Heart left ventricle (tissue), 13 donors: ENCODE measurements at regions not wholly inside any gene's neighbourhood (a gene's known extent, or its start where the extent isn't known, plus 50 kb on each side); places are given as distances from the start of the nearest gene placed in this dataset.

Experiments used
- POLR2A ChIP-seq, 2 donors: fragments of 450-650 bp; IDR thresholded peaks; one replicate each; pipeline ENCODE4 v1.6.1; 2017; ENCODE audit warnings: antibody characterized with exemption in 2 of 2, mild to moderate bottlenecking in 2 of 2, moderate library complexity in 2 of 2
- TF ChIP-seq, protein P1 (sequence below), 12 donors: fragments of 200-600 bp; sonication (generic) in 4 of 12; IDR thresholded peaks; one replicate each; pipeline versions ENCODE4 v1.5.0 to v1.8.0; 2018 to 2022; ENCODE audit warnings: antibody characterized with exemption in 12 of 12, mild to moderate bottlenecking in 5 of 12
- donor health status: ischemic (EF 13 %, LVEDD 7.1; RV severe dilation, severe dysfunction).
- donor health status: DM: no; HTN: yes; CAD: no.
- donor health status: DM: no; HTN: no; CAD: no.
- donor health status: ischemic (EF 25% LVEDD 6.9; RV normal size, moderate dysfunction).
- donor health status: ischemic (EF 25% LVEDD 5.7; RV mildly dilated, moderate dysfunction).
- donor health status: ischemic (EF 35%, LVEDD 5.7; RV mildly dilated, moderate dysfunction).
- donor health status: nonischemic (EF 11% LVEDD 7.7; RV severe dilation, severe dysfunction).
- donor health status: DM: yes; HTN: yes; CAD: no.
- donor health status: PGD.
- donor health status: ischemic (EF 29% LVEDD 5.4; RV normal size, mild dysfunction).
- donor health status: nonischemic (EF 23%, LVEDD 6.1; RV moderate dilation, normal function).

DNA sequence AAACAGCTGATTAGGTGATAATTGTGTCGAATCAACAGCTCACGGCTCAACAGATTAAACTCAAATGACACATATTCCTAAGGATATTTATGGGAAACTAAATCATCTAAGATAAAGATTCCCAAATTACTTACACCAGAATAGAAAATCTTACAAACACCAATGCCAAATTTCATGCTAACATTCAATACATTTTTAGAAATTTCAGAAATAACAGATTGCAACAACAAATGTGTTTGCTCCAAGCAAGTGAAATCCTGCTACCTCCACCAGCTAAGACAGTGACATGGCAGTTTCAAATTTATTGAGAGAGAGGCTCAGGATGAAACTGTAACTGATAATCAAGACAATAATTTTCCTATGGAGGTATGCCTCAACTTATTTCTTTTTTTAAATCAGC is 65.0 kb upstream of the EPB41L3 start:
- TF ChIP-seq, protein P1, sequence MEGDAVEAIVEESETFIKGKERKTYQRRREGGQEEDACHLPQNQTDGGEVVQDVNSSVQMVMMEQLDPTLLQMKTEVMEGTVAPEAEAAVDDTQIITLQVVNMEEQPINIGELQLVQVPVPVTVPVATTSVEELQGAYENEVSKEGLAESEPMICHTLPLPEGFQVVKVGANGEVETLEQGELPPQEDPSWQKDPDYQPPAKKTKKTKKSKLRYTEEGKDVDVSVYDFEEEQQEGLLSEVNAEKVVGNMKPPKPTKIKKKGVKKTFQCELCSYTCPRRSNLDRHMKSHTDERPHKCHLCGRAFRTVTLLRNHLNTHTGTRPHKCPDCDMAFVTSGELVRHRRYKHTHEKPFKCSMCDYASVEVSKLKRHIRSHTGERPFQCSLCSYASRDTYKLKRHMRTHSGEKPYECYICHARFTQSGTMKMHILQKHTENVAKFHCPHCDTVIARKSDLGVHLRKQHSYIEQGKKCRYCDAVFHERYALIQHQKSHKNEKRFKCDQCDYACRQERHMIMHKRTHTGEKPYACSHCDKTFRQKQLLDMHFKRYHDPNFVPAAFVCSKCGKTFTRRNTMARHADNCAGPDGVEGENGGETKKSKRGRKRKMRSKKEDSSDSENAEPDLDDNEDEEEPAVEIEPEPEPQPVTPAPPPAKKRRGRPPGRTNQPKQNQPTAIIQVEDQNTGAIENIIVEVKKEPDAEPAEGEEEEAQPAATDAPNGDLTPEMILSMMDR (IDR thresholded peaks at IDR 0.05): no peak
- TF ChIP-seq POLR2A (IDR thresholded peaks at IDR 0.05): no peak
